NT2/D1 (cell line): ENCODE measurements at regions not wholly inside any gene's neighbourhood (a gene's known extent, or its start where the extent isn't known, plus 50 kb on each side); places are given as distances from the start of the nearest gene placed in this dataset.

Source experiments
- YY1 ChIP-seq: IDR thresholded peaks from 2 replicates; pipeline ENCODE4 v1.6.1; 2011; ENCODE audit not compliant: insufficient read length, insufficient read depth
- ZNF274 ChIP-seq: IDR thresholded peaks from 2 replicates; pipeline ENCODE4 v1.6.1; 2011; ENCODE audit warnings: mild to moderate bottlenecking, low read depth, low read length

DNA sequence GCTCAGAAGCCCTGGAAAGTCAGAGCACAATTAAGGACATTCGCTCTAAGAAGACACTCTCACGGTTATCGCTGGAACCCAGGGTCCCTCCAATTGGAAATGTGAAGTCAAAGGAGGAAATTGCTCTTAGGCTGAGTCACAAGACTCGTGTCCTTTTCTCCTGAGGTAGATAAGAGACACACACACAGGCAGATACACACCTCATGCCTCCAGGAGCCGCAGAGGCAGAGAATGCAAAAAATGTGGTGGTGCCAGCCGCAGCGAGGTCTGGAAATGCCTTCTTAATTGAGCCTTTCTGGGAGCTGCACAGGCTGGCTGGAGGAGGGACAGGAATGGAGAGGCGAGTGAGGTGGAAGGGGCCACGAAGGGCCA is 189.3 kb downstream of the OPA1 start:
- TF ChIP-seq YY1 = no peak
- TF ChIP-seq ZNF274 = no peak
